IMR-90 (cell line): ENCODE measurements at regions not wholly inside any gene's neighbourhood (a gene's known extent, or its start where the extent isn't known, plus 50 kb on each side); places are given as distances from the start of the nearest gene placed in this dataset.

Experiments used
- ATAC-seq: fragments of 200-7000 bp; cut with Tn5 transposase; 2 replicates; pipeline ENCODE4 v1.9.1; 2020; ENCODE audit warnings: low read depth, mild to moderate bottlenecking, moderate library complexity
- BruUV-seq: library from RNA; stranded (reverse); fragments of 400-500 nt; replicated peaks from 2 replicates; lab custom pipeline; 2021; lab: Mats Ljungman, UMichigan
- CTCF ChIA-PET: fragments of 300-600 bp; formaldehyde crosslinking; extraction: SDS; loops from one replicate; lab custom pipeline; 2021; ENCODE audit warnings: antibody characterized with exemption; lab: Yijun Ruan, JAX
- POLR2A ChIA-PET: fragments of 300-600 bp; sonication (Branson Sonifier 250); formaldehyde crosslinking; loops from one replicate; lab custom pipeline; 2022; ENCODE audit warnings: antibody characterized with exemption; ENCODE audit not compliant: unreplicated experiment; lab: Charles Lee
- DNase-seq: peaks from one replicate; pipeline ENCODE4 v3.0.0; 2013
- H2AFZ ChIP-seq: replicated peaks from 2 replicates; pipeline ENCODE3; 2013; ENCODE audit warnings: low read length, mild to moderate bottlenecking; ENCODE audit not compliant: poor library complexity
- H2AK5ac ChIP-seq: 2 replicates; pipeline ENCODE4 v1.6.1; 2013; ENCODE audit warnings: low read depth, low read length, inconsistent platforms
- H2AK9ac ChIP-seq: replicated peaks from 2 replicates; pipeline ENCODE3; 2013; ENCODE audit warnings: mild to moderate bottlenecking, low read depth, low read length, moderate library complexity; ENCODE audit not compliant: poor library complexity
- H2BK120ac ChIP-seq: 2 replicates; pipeline ENCODE4 v1.6.1; 2013; ENCODE audit warnings: low read depth, low read length, inconsistent platforms
- H2BK15ac ChIP-seq: 3 replicates; pipeline ENCODE4 v1.6.1; 2013; ENCODE audit warnings: low read depth, low read length, inconsistent platforms
- H2BK20ac ChIP-seq: 2 replicates; pipeline ENCODE4 v1.6.1; 2013; ENCODE audit warnings: low read depth, mild to moderate bottlenecking, inconsistent platforms, low read length, moderate library complexity
- H2BK5ac ChIP-seq: 2 replicates; pipeline ENCODE4 v1.6.1; 2013; ENCODE audit warnings: mild to moderate bottlenecking, low read depth, low read length, inconsistent platforms; ENCODE audit not compliant: poor library complexity, severe bottlenecking
- H3K14ac ChIP-seq: replicated peaks from 2 replicates; pipeline ENCODE4 v1.6.1; 2013; ENCODE audit warnings: low read depth, low read length, inconsistent platforms
- H3K18ac ChIP-seq: 2 replicates; pipeline ENCODE4 v1.6.1; 2013; ENCODE audit warnings: low read depth, low read length, control low read depth
- H3K23ac ChIP-seq: 2 replicates; pipeline ENCODE4 v1.6.1; 2013; ENCODE audit warnings: low read depth, low read length, inconsistent platforms
- H3K27ac ChIP-seq: 2 replicates; pipeline ENCODE4 v1.5.1; 2013; ENCODE audit warnings: mild to moderate bottlenecking, control low read depth, low read length; ENCODE audit not compliant: insufficient read depth
- H3K27me3 ChIP-seq: 2 replicates; pipeline ENCODE4 v1.6.1; 2013; ENCODE audit warnings: low read length; ENCODE audit not compliant: control insufficient read depth, insufficient read depth
- H3K36me3 ChIP-seq: 2 replicates; pipeline ENCODE4 v1.6.1; 2013; ENCODE audit warnings: low read length, mixed read lengths; ENCODE audit not compliant: control insufficient read depth, insufficient read depth
- H3K4ac ChIP-seq: 2 replicates; pipeline ENCODE4 v1.6.1; 2013; ENCODE audit warnings: low read depth, low read length, inconsistent platforms
- H3K4me1 ChIP-seq: 2 replicates; pipeline ENCODE4 v1.6.1; 2013; ENCODE audit warnings: low read length, mixed read lengths; ENCODE audit not compliant: control insufficient read depth, insufficient read depth
- H3K4me2 ChIP-seq: 2 replicates; pipeline ENCODE4 v1.6.1; 2013; ENCODE audit warnings: low read depth, mild to moderate bottlenecking, control low read depth, low read length, moderate library complexity
- H3K4me3 ChIP-seq: 2 replicates; pipeline ENCODE4 v1.5.1; 2013; ENCODE audit warnings: low read depth, mild to moderate bottlenecking, control low read depth, low read length, moderate library complexity; ENCODE audit not compliant: insufficient read depth
- H3K56ac ChIP-seq: 2 replicates; pipeline ENCODE4 v1.6.1; 2013; ENCODE audit warnings: low read length, inconsistent platforms; ENCODE audit not compliant: insufficient read depth; ENCODE audit errors: extremely low read depth
- H3K79me1 ChIP-seq, 2 experiments: 2 replicates each; pipeline ENCODE4 v1.6.1; 2013; ENCODE audit warnings: low read length in 2 of 2, inconsistent platforms in 1 of 2, low read depth in 1 of 2
- H3K9ac ChIP-seq: 2 replicates; pipeline ENCODE4 v1.6.1; 2013; ENCODE audit warnings: low read depth, low read length, control low read depth
- H3K9me1 ChIP-seq: 2 replicates; pipeline ENCODE4 v1.6.1; 2013; ENCODE audit warnings: low read length, inconsistent platforms; ENCODE audit not compliant: insufficient read depth
- H3K9me3 ChIP-seq: 2 replicates; pipeline ENCODE4 v1.6.1; 2013; ENCODE audit warnings: low read length; ENCODE audit not compliant: control insufficient read depth, insufficient read depth
- H4K20me1 ChIP-seq: 2 replicates; pipeline ENCODE4 v1.6.1; 2013; ENCODE audit warnings: low read length, inconsistent platforms; ENCODE audit not compliant: insufficient read depth
- H4K5ac ChIP-seq: 2 replicates; pipeline ENCODE4 v1.6.1; 2013; ENCODE audit warnings: mild to moderate bottlenecking, low read depth, low read length, control low read depth
- H4K8ac ChIP-seq, 2 experiments: 2 replicates each; pipeline ENCODE4 v1.6.1; 2013; ENCODE audit warnings: low read depth in 2 of 2, low read length in 2 of 2, control low read depth in 1 of 2, inconsistent platforms in 1 of 2
- H4K91ac ChIP-seq: 2 replicates; pipeline ENCODE4 v1.6.1; 2013; ENCODE audit warnings: low read depth, low read length, inconsistent platforms; ENCODE audit not compliant: insufficient read depth
- BHLHE40 ChIP-seq: fragments of 150-350 bp; IDR thresholded peaks from 2 replicates; pipeline ENCODE4 v1.6.1; 2016; ENCODE audit warnings: mild to moderate bottlenecking, low read depth, low read length
- CEBPB ChIP-seq: IDR thresholded peaks from 2 replicates; pipeline ENCODE4 v1.6.1; 2012; ENCODE audit warnings: low read depth, low read length, improper control_type of control experiment
- CHD1 ChIP-seq: IDR thresholded peaks from 2 replicates; pipeline ENCODE4 v1.6.1; 2012; ENCODE audit warnings: low read depth, low read length, improper control_type of control experiment
- FOS ChIP-seq: fragments of 150-350 bp; IDR thresholded peaks from 2 replicates; pipeline ENCODE4 v1.6.1; 2016; ENCODE audit warnings: low read depth, low read length
- MAFK ChIP-seq: IDR thresholded peaks from 2 replicates; pipeline ENCODE4 v1.6.1; 2012; ENCODE audit warnings: low read depth, low read length, improper control_type of control experiment
- MAZ ChIP-seq: IDR thresholded peaks from 2 replicates; pipeline ENCODE4 v1.6.1; 2012; ENCODE audit warnings: low read depth, mild to moderate bottlenecking, low read length, improper control_type of control experiment, moderate library complexity, borderline replicate concordance
- MXI1 ChIP-seq: IDR thresholded peaks from 2 replicates; pipeline ENCODE4 v1.6.1; 2012; ENCODE audit warnings: low read depth, mild to moderate bottlenecking, low read length, moderate library complexity, borderline replicate concordance
- NFE2L2 ChIP-seq: fragments of 150-350 bp; IDR thresholded peaks from 2 replicates; pipeline ENCODE4 v1.6.1; 2016; ENCODE audit warnings: low read depth, mild to moderate bottlenecking, low read length
- POLR2A ChIP-seq: IDR thresholded peaks from 2 replicates; pipeline ENCODE4 v1.6.1; 2012; ENCODE audit warnings: mild to moderate bottlenecking, low read depth, low read length
- RAD21 ChIP-seq: IDR thresholded peaks from 2 replicates; pipeline ENCODE4 v1.6.1; 2012; ENCODE audit warnings: low read length, improper control_type of control experiment
- RCOR1 ChIP-seq: IDR thresholded peaks from 2 replicates; pipeline ENCODE4 v1.6.1; 2012; ENCODE audit warnings: mild to moderate bottlenecking, low read length, improper control_type of control experiment; ENCODE audit not compliant: insufficient replicate concordance
- RFX5 ChIP-seq: IDR thresholded peaks from 2 replicates; pipeline ENCODE4 v1.8.0; 2012; ENCODE audit warnings: low read depth, mild to moderate bottlenecking, low read length, moderate library complexity
- SMC3 ChIP-seq: fragments of 150-350 bp; IDR thresholded peaks from 2 replicates; pipeline ENCODE4 v1.6.1; 2016; ENCODE audit warnings: low read depth, mild to moderate bottlenecking, antibody characterized with exemption, low read length, moderate library complexity
- WGBS, 2 experiments: methylation state at CpG; one replicate each; pipeline versions ENCODE4 v1.1.5 to v1.1.7; 2013; ENCODE audit warnings: missing lambda C conversion rate in 2 of 2; ENCODE audit not compliant: insufficient read length in 1 of 2; ENCODE audit errors: extremely low coverage in 2 of 2; 5-methylcytosine and 5-hydroxymethylcytosine counted together
- dilution Hi-C: fragments of 300-500 bp; cut with HindIII; formaldehyde crosslinking; loops from one replicate; pipeline ENCODE4 v1.14.3; 2018; ENCODE audit warnings: low sequenced_read_pairs; ENCODE audit not compliant: unreplicated experiment
- in situ Hi-C: fragments of 300-500 bp; cut with MboI; formaldehyde crosslinking; loops from 3 replicates; pipeline ENCODE4 v1.14.3; 2019; ENCODE audit warnings: low sequenced_read_pairs, inconsistent platforms, mixed read lengths
- intact Hi-C: fragments of 100-400 bp; cut with micrococcal nuclease; formaldehyde crosslinking; loops from 2 replicates; pipeline ENCODE4 v1.10.0; 2022
- TF ChIP-seq, protein P1 (sequence below): fragments of 150-350 bp; IDR thresholded peaks from 2 replicates; pipeline ENCODE4 v1.6.1; 2017; ENCODE audit warnings: mild to moderate bottlenecking, antibody characterized with exemption, low read length, low read depth
- TF ChIP-seq, protein P2 (sequence below): conservative IDR thresholded peaks from 2 replicates; pipeline ENCODE4 v1.5.1; 2012; ENCODE audit warnings: mild to moderate bottlenecking, low read depth, low read length, improper control_type of control experiment
- TF ChIP-seq, protein P3 (sequence below): fragments of 150-350 bp; IDR thresholded peaks from 2 replicates; pipeline ENCODE4 v1.6.1; 2016; ENCODE audit warnings: low read depth, mild to moderate bottlenecking, low read length, moderate library complexity, borderline replicate concordance

DNA sequence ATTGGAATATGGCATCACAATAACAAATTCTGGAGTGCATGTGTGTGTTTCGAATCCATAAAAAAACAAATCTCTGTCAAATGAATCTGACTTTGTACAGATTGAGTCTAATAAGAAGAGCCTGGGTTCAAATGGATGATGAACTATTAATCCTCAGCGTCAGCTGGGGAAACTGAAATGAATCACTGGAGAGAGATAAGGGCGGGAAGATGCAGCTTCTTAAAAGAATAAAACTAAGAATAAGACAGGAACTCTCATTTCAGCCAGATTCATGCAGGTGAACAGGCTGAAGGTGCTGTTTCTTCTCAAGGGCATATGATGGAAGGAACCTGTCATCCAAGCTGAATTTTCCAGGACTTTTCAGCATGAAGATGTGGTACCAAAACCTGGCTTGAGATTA, 202.6 kb upstream of the TRIB2 start:
- H2AK5ac ChIP-seq: no peak overlapping the region
- intact Hi-C loops (no loop called here), in situ Hi-C loops (no loop called here), dilution Hi-C loops (no loop called here)
- CTCF ChIA-PET: no interaction called here
- no peak overlapping the region for H3K4me3 ChIP-seq
- H3K4me1 ChIP-seq: no peaks in the 10 kb centered on the region
- no peak overlapping the region for H2BK120ac ChIP-seq
- H3K4me2 ChIP-seq: no peak overlapping the region
- H4K5ac ChIP-seq: no peak overlapping the region
- no peak overlapping the region for H4K8ac ChIP-seq
- no peak overlapping the region for H2BK20ac ChIP-seq
- H2AK9ac ChIP-seq: no peak overlapping the region
- H3K79me1 ChIP-seq: no peaks in the 10 kb centered on the region
- no peak overlapping the region for H2BK5ac ChIP-seq
- H3K4ac ChIP-seq: no peak overlapping the region
- H2AFZ ChIP-seq: no peak overlapping the region
- POLR2A ChIA-PET: no interaction called here
- no TSS peak for BruUV-seq
- H3K27me3 ChIP-seq: no peaks in the 10 kb centered on the region
- no peak overlapping the region for H3K14ac ChIP-seq
- no peak overlapping the region for H3K23ac ChIP-seq
- H3K9ac ChIP-seq: no peak overlapping the region
- WGBS, 2 experiments: no CpG with 5 or more reads among the region's 3 CpGs
- H3K9me3 ChIP-seq: no peaks in the 10 kb centered on the region
- no peak for TF ChIP-seq SMC3
- TF ChIP-seq, protein P1, sequence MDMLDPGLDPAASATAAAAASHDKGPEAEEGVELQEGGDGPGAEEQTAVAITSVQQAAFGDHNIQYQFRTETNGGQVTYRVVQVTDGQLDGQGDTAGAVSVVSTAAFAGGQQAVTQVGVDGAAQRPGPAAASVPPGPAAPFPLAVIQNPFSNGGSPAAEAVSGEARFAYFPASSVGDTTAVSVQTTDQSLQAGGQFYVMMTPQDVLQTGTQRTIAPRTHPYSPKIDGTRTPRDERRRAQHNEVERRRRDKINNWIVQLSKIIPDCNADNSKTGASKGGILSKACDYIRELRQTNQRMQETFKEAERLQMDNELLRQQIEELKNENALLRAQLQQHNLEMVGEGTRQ: no peak
- TF ChIP-seq CEBPB: no peak
- TF ChIP-seq RFX5: no peak
- TF ChIP-seq RAD21: no peak
- TF ChIP-seq CHD1: no peak
- no peak for TF ChIP-seq MAFK
- no peak for TF ChIP-seq RCOR1
- no peak for TF ChIP-seq POLR2A
- TF ChIP-seq, protein P2, sequence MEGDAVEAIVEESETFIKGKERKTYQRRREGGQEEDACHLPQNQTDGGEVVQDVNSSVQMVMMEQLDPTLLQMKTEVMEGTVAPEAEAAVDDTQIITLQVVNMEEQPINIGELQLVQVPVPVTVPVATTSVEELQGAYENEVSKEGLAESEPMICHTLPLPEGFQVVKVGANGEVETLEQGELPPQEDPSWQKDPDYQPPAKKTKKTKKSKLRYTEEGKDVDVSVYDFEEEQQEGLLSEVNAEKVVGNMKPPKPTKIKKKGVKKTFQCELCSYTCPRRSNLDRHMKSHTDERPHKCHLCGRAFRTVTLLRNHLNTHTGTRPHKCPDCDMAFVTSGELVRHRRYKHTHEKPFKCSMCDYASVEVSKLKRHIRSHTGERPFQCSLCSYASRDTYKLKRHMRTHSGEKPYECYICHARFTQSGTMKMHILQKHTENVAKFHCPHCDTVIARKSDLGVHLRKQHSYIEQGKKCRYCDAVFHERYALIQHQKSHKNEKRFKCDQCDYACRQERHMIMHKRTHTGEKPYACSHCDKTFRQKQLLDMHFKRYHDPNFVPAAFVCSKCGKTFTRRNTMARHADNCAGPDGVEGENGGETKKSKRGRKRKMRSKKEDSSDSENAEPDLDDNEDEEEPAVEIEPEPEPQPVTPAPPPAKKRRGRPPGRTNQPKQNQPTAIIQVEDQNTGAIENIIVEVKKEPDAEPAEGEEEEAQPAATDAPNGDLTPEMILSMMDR: no peak
- TF ChIP-seq FOS: no peak
- TF ChIP-seq, protein P3, sequence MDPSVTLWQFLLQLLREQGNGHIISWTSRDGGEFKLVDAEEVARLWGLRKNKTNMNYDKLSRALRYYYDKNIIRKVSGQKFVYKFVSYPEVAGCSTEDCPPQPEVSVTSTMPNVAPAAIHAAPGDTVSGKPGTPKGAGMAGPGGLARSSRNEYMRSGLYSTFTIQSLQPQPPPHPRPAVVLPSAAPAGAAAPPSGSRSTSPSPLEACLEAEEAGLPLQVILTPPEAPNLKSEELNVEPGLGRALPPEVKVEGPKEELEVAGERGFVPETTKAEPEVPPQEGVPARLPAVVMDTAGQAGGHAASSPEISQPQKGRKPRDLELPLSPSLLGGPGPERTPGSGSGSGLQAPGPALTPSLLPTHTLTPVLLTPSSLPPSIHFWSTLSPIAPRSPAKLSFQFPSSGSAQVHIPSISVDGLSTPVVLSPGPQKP: no peak
- TF ChIP-seq BHLHE40: no peak
- no peak for TF ChIP-seq MAZ
- TF ChIP-seq MXI1: no peak
- TF ChIP-seq NFE2L2: no peak
- no peaks in the 10 kb centered on the region for H3K36me3 ChIP-seq
- H2BK15ac ChIP-seq: no peak overlapping the region
- ATAC-seq (no peak), DNase-seq (no peak)
- H3K9me1 ChIP-seq: no peaks in the 10 kb centered on the region; the same call in 1 of the 2 replicates
- no peak overlapping the region for H3K27ac ChIP-seq
- no peak overlapping the region for H3K18ac ChIP-seq
- no peaks in the 10 kb centered on the region for H4K20me1 ChIP-seq
- no peak overlapping the region for H4K91ac ChIP-seq
- no peak overlapping the region for H3K56ac ChIP-seq
